GM23248 (cell line): ENCODE measurements at regions not wholly inside any gene's neighbourhood (a gene's known extent, or its start where the extent isn't known, plus 50 kb on each side); places are given as distances from the start of the nearest gene placed in this dataset.

Experiments used
- EZH2 ChIP-seq: fragments of 200-600 bp; sonication (generic); IDR thresholded peaks from 2 replicates; pipeline ENCODE4 v1.6.1; 2018; ENCODE audit warnings: antibody characterized with exemption, mild to moderate bottlenecking; ENCODE audit not compliant: insufficient read depth, poor library complexity, severe bottlenecking
- EZH2phosphoT487 ChIP-seq: fragments of 200-600 bp; sonication (generic); IDR thresholded peaks from 2 replicates; pipeline ENCODE4 v1.6.1; 2018; ENCODE audit warnings: antibody characterized with exemption, moderate library complexity, mild to moderate bottlenecking, low read depth; ENCODE audit not compliant: insufficient read depth

DNA sequence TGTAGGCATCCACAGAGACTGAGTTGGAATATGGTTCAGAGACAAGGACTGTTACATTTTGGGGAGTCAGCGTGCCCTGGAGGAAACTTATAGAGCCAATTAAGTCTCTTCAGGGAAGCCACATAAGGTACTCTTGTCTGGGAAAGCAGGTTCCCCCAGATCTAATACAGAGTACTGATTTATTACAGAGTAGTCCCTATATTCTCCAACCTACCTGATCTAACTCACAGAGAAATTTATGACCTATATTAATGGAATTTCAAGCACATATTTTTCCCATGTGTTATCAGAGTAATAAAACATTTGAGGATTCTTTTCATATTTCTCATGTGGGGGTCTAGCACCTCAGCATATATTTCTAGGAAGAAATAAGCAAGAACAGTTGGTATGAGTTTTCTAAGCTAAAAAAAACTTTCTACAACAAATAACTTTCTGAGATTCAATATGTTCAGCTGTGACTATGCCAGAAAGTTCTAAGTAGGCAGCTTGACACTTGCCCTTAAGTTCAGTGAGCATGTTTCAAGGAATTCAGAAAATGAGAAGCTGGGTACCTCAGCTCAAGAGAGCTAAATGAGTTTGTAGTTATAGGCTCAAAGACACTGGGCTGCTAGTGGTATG is 75.3 kb upstream of the COL8A1 start:
- TF ChIP-seq EZH2 (no peak), EZH2phosphoT487 (no peak)
